ENCODE measurements at regions not wholly inside any gene's neighbourhood (a gene's known extent, or its start where the extent isn't known, plus 50 kb on each side); places are given as distances from the start of the nearest gene placed in this dataset.
"Not testable (repeated sequence)": the region's sequence is repeated elsewhere in the genome, so short reads cannot be mapped to it uniquely, and the experiment has no call there.

DNA sequence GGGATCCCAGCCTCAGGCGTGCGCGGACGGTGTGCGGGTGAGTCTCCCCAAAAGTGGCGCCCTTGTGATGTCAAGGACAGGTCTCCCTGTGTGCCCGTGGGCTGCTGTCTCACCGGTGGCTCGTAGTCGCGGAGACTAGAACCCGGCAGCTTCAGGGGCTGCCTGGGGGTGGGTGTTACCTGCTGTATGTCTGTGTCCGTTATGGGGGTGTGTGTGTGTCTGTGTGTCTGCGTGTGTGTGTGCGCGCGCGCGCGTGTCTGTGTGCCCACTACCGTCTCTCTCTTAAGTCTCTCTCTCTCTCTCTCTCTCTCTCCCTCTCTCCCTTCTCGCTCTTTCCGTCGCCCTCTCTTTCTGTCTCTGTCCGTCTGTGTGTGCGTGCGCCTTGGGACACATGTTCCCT, 170.0 kb upstream of the ZNG1F start:
- TF ChIP-seq ZNF274 (IDR thresholded peaks at IDR 0.05; ENCODE audit: low read depth, low read length); YY1 (IDR thresholded peaks at IDR 0.05; ENCODE audit: insufficient read depth, insufficient read length); SUZ12 (IDR thresholded peaks at IDR 0.05; ENCODE audit: extremely low read depth, insufficient read depth, insufficient read length): not testable (repeated sequence)

Measured in NT2/D1 (cell line).